ENCODE measurements at regions not wholly inside any gene's neighbourhood (a gene's known extent, or its start where the extent isn't known, plus 50 kb on each side); places are given as distances from the start of the nearest gene placed in this dataset.

DNA sequence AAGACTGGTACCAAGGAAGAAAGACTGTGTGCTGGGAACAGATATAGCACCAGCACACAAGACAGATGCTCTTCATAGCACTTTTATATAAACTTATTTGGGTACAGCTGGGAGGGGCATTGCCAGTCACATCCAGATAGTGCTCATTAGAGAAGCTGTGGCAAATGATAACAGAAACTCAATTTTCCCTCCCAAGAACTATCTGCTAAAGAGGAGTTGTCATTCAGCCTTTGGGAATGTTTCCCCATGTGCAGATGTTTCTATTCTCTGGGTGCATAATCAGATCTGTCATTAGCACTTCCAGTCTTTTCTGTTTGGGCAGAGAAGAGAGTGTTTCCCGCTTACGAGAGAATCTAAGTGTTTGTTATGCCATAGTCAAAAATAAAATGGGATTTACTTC, 714.9 kb upstream of the MDGA2 start:
- Histone ChIP-seq H3K4me3 (ENCODE audit: low read depth in 2 of 2, low read length in 1 of 2) (no peak overlapping the region), H3K9me3 (no peaks in the 10 kb centered on the region), H3K27ac (ENCODE audit: low read depth in 2 of 2, low read length in 1 of 2) (no peak overlapping the region), H3K9ac (no peak overlapping the region), H2AFZ (ENCODE audit: low read depth) (no peak overlapping the region), H3K27me3 (ENCODE audit: insufficient read depth) (no peaks in the 10 kb centered on the region), H3F3A (replicated peaks; ENCODE audit: insufficient read depth) (no peaks in the 10 kb centered on the region), H3K4me1 (ENCODE audit: control insufficient read depth in 1 of 2, insufficient read depth in 2 of 2, low read depth in 1 of 2, low read length in 1 of 2) (no peaks in the 10 kb centered on the region), H3K36me3 (replicated peaks in 1 of 2; ENCODE audit: control insufficient read depth in 1 of 2, insufficient read depth in 2 of 2, low read length in 1 of 2) (no peaks in the 10 kb centered on the region), H3K9me2 (no peaks in the 10 kb centered on the region), H3K79me2 (ENCODE audit: insufficient read depth) (no peaks in the 10 kb centered on the region), H3K4me2 (no peak overlapping the region), H4K20me1 (ENCODE audit: insufficient read depth) (no peaks in the 10 kb centered on the region)
- POLR2A ChIA-PET, result no interaction called here
- TF ChIP-seq, protein P1, sequence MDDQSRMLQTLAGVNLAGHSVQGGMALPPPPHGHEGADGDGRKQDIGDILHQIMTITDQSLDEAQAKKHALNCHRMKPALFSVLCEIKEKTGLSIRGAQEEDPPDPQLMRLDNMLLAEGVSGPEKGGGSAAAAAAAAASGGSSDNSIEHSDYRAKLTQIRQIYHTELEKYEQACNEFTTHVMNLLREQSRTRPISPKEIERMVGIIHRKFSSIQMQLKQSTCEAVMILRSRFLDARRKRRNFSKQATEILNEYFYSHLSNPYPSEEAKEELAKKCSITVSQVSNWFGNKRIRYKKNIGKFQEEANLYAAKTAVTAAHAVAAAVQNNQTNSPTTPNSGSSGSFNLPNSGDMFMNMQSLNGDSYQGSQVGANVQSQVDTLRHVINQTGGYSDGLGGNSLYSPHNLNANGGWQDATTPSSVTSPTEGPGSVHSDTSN (IDR thresholded peaks at IDR 0.05), result no peak
- peak; percentile 21; the same call in 1 of the 2 replicates for TF ChIP-seq GATA2 (CRISPR knock-in tag; IDR thresholded peaks at IDR 0.05)
- DNase-seq, result peak; percentile 4
- CTCF ChIA-PET, result no interaction called here
- WGBS (ENCODE audit: low lambda C conversion rate), result 96% methylated on average over 2 of the region's 2 CpGs

DNA sequence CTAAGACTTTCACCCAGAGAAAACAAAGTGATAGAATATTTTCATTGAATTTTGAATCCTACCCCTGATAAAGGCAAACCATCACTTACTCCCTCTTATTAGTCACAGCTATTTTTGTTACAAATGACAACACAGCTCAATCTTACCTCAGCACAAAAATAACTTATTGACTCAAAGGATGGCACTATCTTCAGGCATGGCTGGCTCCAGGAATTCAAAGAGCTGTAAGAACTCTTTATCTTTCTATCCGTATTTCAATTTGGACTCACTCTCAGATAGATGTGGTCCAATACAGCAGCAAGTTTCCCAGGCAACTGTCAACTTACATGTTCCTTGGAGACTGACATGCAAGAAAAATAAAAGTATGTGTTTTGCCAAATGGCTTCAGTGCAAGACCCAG, 709.4 kb upstream of the MDGA2 start:
- no peak overlapping the region for H2AFZ ChIP-seq (ENCODE audit: low read depth)
- H3K9me2 ChIP-seq, result no peaks in the 10 kb centered on the region
- no peak for DNase-seq
- H3K27ac ChIP-seq (ENCODE audit: low read depth in 2 of 2, low read length in 1 of 2), result no peak overlapping the region
- no peaks in the 10 kb centered on the region for H4K20me1 ChIP-seq (ENCODE audit: insufficient read depth)
- H3K4me1 ChIP-seq (ENCODE audit: control insufficient read depth in 1 of 2, insufficient read depth in 2 of 2, low read depth in 1 of 2, low read length in 1 of 2), result no peaks in the 10 kb centered on the region
- CTCF ChIA-PET, result no interaction called here
- no peak overlapping the region for H3K9ac ChIP-seq
- WGBS (ENCODE audit: low lambda C conversion rate), result 13% methylated on average over 1 of the region's 1 CpG
- no peaks in the 10 kb centered on the region for H3K79me2 ChIP-seq (ENCODE audit: insufficient read depth)
- H3F3A ChIP-seq (replicated peaks; ENCODE audit: insufficient read depth), result no peaks in the 10 kb centered on the region
- H3K9me3 ChIP-seq, result no peaks in the 10 kb centered on the region
- no peak overlapping the region for H3K4me3 ChIP-seq (ENCODE audit: low read depth in 2 of 2, low read length in 1 of 2)
- no peaks in the 10 kb centered on the region for H3K36me3 ChIP-seq (replicated peaks in 1 of 2; ENCODE audit: control insufficient read depth in 1 of 2, insufficient read depth in 2 of 2, low read length in 1 of 2)
- H3K4me2 ChIP-seq, result no peak overlapping the region
- TF ChIP-seq GATA2 (CRISPR knock-in tag; IDR thresholded peaks at IDR 0.05) (no peak), RFX5 (IDR thresholded peaks at IDR 0.05; ENCODE audit: low read length) (no peak), RAD21 (IDR thresholded peaks at IDR 0.05; ENCODE audit: low read length) (no peak), TAF1 (IDR thresholded peaks at IDR 0.05; ENCODE audit: borderline replicate concordance, low read depth, low read length) (no peak), RXRA (IDR thresholded peaks at IDR 0.05; ENCODE audit: borderline replicate concordance, low read depth) (no peak), FOXJ3 (CRISPR knock-in tag; IDR thresholded peaks at IDR 0.05) (no peak)
- TF ChIP-seq, protein P2, sequence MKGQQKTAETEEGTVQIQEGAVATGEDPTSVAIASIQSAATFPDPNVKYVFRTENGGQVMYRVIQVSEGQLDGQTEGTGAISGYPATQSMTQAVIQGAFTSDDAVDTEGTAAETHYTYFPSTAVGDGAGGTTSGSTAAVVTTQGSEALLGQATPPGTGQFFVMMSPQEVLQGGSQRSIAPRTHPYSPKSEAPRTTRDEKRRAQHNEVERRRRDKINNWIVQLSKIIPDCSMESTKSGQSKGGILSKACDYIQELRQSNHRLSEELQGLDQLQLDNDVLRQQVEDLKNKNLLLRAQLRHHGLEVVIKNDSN (IDR thresholded peaks at IDR 0.05; ENCODE audit: borderline replicate concordance, low read depth), result no peak
- POLR2A ChIA-PET, result no interaction called here
- H3K27me3 ChIP-seq (ENCODE audit: insufficient read depth), result no peaks in the 10 kb centered on the region

DNA sequence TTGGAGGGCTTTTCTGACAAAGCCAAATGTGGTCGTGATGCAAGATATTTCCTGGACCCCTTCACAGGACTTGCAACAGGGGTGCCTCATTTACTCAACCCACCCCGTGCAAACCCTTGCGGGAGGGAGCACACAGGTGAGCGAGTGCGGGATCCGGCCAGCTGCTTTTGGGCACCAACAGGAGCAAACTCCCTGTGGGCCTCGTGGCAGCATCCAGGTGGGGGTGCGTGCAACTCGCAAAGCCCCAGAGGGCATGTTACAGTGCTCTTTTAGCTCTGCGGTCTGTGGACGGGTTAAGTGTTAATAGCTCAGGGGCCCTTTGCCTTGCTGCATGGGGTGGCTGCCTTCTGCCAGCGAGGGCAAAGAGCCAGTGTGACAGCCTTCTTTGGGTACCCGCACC, 707.6 kb upstream of the MDGA2 start:
- no peak for DNase-seq
- Histone ChIP-seq H3K36me3 (replicated peaks in 1 of 2; ENCODE audit: control insufficient read depth in 1 of 2, insufficient read depth in 2 of 2, low read length in 1 of 2) (no peaks in the 10 kb centered on the region), H3K27ac (ENCODE audit: low read depth in 2 of 2, low read length in 1 of 2) (no peak overlapping the region), H3K79me2 (ENCODE audit: insufficient read depth) (no peaks in the 10 kb centered on the region), H3K9me2 (no peaks in the 10 kb centered on the region), H4K20me1 (ENCODE audit: insufficient read depth) (no peaks in the 10 kb centered on the region), H3K4me1 (ENCODE audit: control insufficient read depth in 1 of 2, insufficient read depth in 2 of 2, low read depth in 1 of 2, low read length in 1 of 2) (no peaks in the 10 kb centered on the region), H3F3A (replicated peaks; ENCODE audit: insufficient read depth) (no peaks in the 10 kb centered on the region), H3K27me3 (ENCODE audit: insufficient read depth) (no peaks in the 10 kb centered on the region), H3K4me3 (ENCODE audit: low read depth in 2 of 2, low read length in 1 of 2) (no peak overlapping the region), H3K9me3 (no peaks in the 10 kb centered on the region), H2AFZ (ENCODE audit: low read depth) (no peak overlapping the region), H3K4me2 (no peak overlapping the region), H3K9ac (no peak overlapping the region)
- ChIA-PET CTCF (no interaction called here), POLR2A (no interaction called here)
- WGBS (ENCODE audit: low lambda C conversion rate), result 85% methylated on average over 2 of the region's 13 CpGs
- TF ChIP-seq, protein P3, sequence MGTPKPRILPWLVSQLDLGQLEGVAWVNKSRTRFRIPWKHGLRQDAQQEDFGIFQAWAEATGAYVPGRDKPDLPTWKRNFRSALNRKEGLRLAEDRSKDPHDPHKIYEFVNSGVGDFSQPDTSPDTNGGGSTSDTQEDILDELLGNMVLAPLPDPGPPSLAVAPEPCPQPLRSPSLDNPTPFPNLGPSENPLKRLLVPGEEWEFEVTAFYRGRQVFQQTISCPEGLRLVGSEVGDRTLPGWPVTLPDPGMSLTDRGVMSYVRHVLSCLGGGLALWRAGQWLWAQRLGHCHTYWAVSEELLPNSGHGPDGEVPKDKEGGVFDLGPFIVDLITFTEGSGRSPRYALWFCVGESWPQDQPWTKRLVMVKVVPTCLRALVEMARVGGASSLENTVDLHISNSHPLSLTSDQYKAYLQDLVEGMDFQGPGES (IDR thresholded peaks at IDR 0.05; ENCODE audit: low read depth, low read length), result no peak
- TF ChIP-seq EP300 (IDR thresholded peaks at IDR 0.05; ENCODE audit: borderline replicate concordance in 1 of 2, low read depth in 1 of 2, low read length in 1 of 2) (no peak), JUND (IDR thresholded peaks at IDR 0.05) (no peak), CHD2 (IDR thresholded peaks at IDR 0.05; ENCODE audit: low read length, partially characterized antibody) (no peak), GABPA (IDR thresholded peaks at IDR 0.05; ENCODE audit: low read depth) (no peak), NRF1 (IDR thresholded peaks at IDR 0.05; ENCODE audit: low read depth, low read length) (no peak), RCOR1 (IDR thresholded peaks at IDR 0.05; ENCODE audit: low read length) (no peak), EZH2phosphoT487 (IDR thresholded peaks at IDR 0.05; ENCODE audit: borderline replicate concordance, low read depth) (no peak)
- TF ChIP-seq, protein P2 (IDR thresholded peaks at IDR 0.05; ENCODE audit: borderline replicate concordance, low read depth), result no peak
- TF ChIP-seq, protein P4, sequence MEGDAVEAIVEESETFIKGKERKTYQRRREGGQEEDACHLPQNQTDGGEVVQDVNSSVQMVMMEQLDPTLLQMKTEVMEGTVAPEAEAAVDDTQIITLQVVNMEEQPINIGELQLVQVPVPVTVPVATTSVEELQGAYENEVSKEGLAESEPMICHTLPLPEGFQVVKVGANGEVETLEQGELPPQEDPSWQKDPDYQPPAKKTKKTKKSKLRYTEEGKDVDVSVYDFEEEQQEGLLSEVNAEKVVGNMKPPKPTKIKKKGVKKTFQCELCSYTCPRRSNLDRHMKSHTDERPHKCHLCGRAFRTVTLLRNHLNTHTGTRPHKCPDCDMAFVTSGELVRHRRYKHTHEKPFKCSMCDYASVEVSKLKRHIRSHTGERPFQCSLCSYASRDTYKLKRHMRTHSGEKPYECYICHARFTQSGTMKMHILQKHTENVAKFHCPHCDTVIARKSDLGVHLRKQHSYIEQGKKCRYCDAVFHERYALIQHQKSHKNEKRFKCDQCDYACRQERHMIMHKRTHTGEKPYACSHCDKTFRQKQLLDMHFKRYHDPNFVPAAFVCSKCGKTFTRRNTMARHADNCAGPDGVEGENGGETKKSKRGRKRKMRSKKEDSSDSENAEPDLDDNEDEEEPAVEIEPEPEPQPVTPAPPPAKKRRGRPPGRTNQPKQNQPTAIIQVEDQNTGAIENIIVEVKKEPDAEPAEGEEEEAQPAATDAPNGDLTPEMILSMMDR (IDR thresholded peaks at IDR 0.05), result no peak

Measured in SK-N-SH (cell line).